HCT116 (cell line): ENCODE measurements at regions not wholly inside any gene's neighbourhood (a gene's known extent, or its start where the extent isn't known, plus 50 kb on each side); places are given as distances from the start of the nearest gene placed in this dataset.

Source experiments
- ATAC-seq: fragments of 200-7000 bp; cut with Tn5 transposase; 2 replicates; pipeline ENCODE4 v1.9.1; 2020; ENCODE audit warnings: mild to moderate bottlenecking, moderate library complexity
- BruUV-seq: library from RNA; stranded (reverse); fragments of 400-500 nt; replicated peaks from 2 replicates; lab custom pipeline; 2021; lab: Mats Ljungman, UMichigan
- CTCF ChIA-PET: fragments of 300-600 bp; sonication (Branson Sonifier 250); formaldehyde crosslinking; loops from one replicate; lab custom pipeline; 2021; ENCODE audit warnings: antibody characterized with exemption; lab: Charles Lee
- POLR2A ChIA-PET: fragments of 300-600, 350-600 bp; sonication (Branson Sonifier 250); formaldehyde crosslinking; loops from one replicate; lab custom pipeline; 2021; ENCODE audit warnings: antibody characterized with exemption; lab: Charles Lee
- RAD21 ChIA-PET, 2 experiments: fragments of 300-600 bp; sonication (Branson Sonifier 250); formaldehyde crosslinking; loops; one replicate each; lab custom pipeline; 2023; ENCODE audit warnings: low total read pairs in 2 of 2; ENCODE audit not compliant: uncharacterized antibody in 2 of 2, unreplicated experiment in 2 of 2, low non-redundant PET in 1 of 2; lab: Charles Lee
- DNase-seq: peaks from one replicate; pipeline ENCODE4 v3.0.0-alpha.2; 2010; ENCODE audit warnings: low read depth, low spot score
- H2AFZ ChIP-seq: fragments of 200-600 bp; shearing (Covaris generic), sonication (generic); 2 replicates; pipeline ENCODE4 v1.6.1; 2017; ENCODE audit warnings: low read depth, mixed run types, mixed read lengths, antibody characterized with exemption, low read length; ENCODE audit not compliant: poor library complexity, severe bottlenecking
- H3K27ac ChIP-seq: 2 replicates; pipeline ENCODE4 v1.5.1; 2012; ENCODE audit warnings: low read depth, low read length
- H3K27me3 ChIP-seq: fragments of 200-600 bp; sonication (generic); 2 replicates; pipeline ENCODE4 v1.6.1; 2016; ENCODE audit warnings: mixed run types, low read length, mixed read lengths; ENCODE audit not compliant: insufficient read depth
- H3K36me3 ChIP-seq, 2 experiments: fragments of 200-500 bp in 1 of 2; fragments of 200-600 bp in 1 of 2; sonication (Bioruptor generic) in 1 of 2; sonication (generic) in 1 of 2; 2 replicates each; pipeline versions ENCODE4 v1.5.1 to v1.6.1; 2014 to 2016; ENCODE audit warnings: low read length in 2 of 2, inconsistent platforms in 1 of 2, mixed read lengths in 1 of 2, mixed run types in 1 of 2; ENCODE audit not compliant: insufficient read depth in 2 of 2, control insufficient read depth in 1 of 2
- H3K4me1 ChIP-seq, 2 experiments: fragments of 200-600 bp in 1 of 2; sonication (generic) in 1 of 2; 2 replicates each; pipeline versions ENCODE4 v1.5.1 to v1.6.1; 2012 to 2017; ENCODE audit warnings: low read length in 2 of 2, inconsistent platforms in 1 of 2, mild to moderate bottlenecking in 1 of 2, mixed read lengths in 1 of 2, mixed run types in 1 of 2, moderate library complexity in 1 of 2; ENCODE audit not compliant: insufficient read depth in 2 of 2, control insufficient read depth in 1 of 2
- H3K4me2 ChIP-seq: fragments of 200-600 bp; sonication (generic); 2 replicates; pipeline ENCODE4 v1.6.1; 2017; ENCODE audit warnings: mixed run types, low read length, mixed read lengths
- H3K4me3 ChIP-seq, 2 experiments: fragments of 200-600 bp in 1 of 2; sonication (generic) in 1 of 2; replicated peaks in 1 of 2; 2 replicates each; pipeline ENCODE4 v1.5.1; 2011 to 2016; ENCODE audit warnings: low read length in 2 of 2, control low read depth in 1 of 2, low read depth in 1 of 2, mild to moderate bottlenecking in 1 of 2, mixed read lengths in 1 of 2, mixed run types in 1 of 2
- H3K79me2 ChIP-seq: fragments of 200-600 bp; sonication (generic); 2 replicates; pipeline ENCODE4 v1.6.1; 2017; ENCODE audit warnings: mild to moderate bottlenecking, mixed run types, low read length, moderate library complexity, mixed read lengths; ENCODE audit not compliant: insufficient read depth
- H3K9ac ChIP-seq: fragments of 200-600 bp; sonication (generic); 2 replicates; pipeline ENCODE4 v1.6.1; 2016; ENCODE audit warnings: low read length, mixed read lengths
- H3K9me2 ChIP-seq: fragments of 200-600 bp; sonication (generic), shearing (Covaris generic); 2 replicates; pipeline ENCODE4 v1.6.1; 2017; ENCODE audit warnings: mixed run types, mild to moderate bottlenecking, moderate library complexity; ENCODE audit not compliant: insufficient read depth
- H3K9me3 ChIP-seq, 2 experiments: fragments of 200-500 bp in 1 of 2; fragments of 200-600 bp in 1 of 2; sonication (Bioruptor generic) in 1 of 2; sonication (generic) in 1 of 2; 2 replicates each; pipeline ENCODE4 v1.6.1; 2014 to 2017; ENCODE audit warnings: low read length in 2 of 2, mixed read lengths in 2 of 2, inconsistent platforms in 1 of 2, low read depth in 1 of 2, mild to moderate bottlenecking in 1 of 2, mixed run types in 1 of 2, moderate library complexity in 1 of 2; ENCODE audit not compliant: control insufficient read depth in 1 of 2, insufficient read depth in 1 of 2
- H4K20me1 ChIP-seq: fragments of 200-600 bp; sonication (generic), shearing (Covaris generic); 2 replicates; pipeline ENCODE4 v1.6.1; 2017; ENCODE audit warnings: mixed run types, mild to moderate bottlenecking, moderate library complexity; ENCODE audit not compliant: insufficient read depth
- CEBPB ChIP-seq: IDR thresholded peaks from 2 replicates; pipeline ENCODE4 v1.6.1; 2012; ENCODE audit warnings: low read depth
- CTCF ChIP-seq, 3 experiments: fragments of 200-600 bp in 1 of 3; sonication (generic) in 1 of 3; IDR thresholded peaks in 2 of 3; conservative IDR thresholded peaks in 1 of 3; 2 replicates each; pipeline ENCODE4 v1.5.1; 2012 to 2017; ENCODE audit warnings: low read depth in 2 of 3, low read length in 2 of 3, antibody characterized with exemption in 1 of 3, borderline replicate concordance in 1 of 3, control low read depth in 1 of 3, mild to moderate bottlenecking in 1 of 3, mixed read lengths in 1 of 3, mixed run types in 1 of 3, moderate library complexity in 1 of 3; ENCODE audit not compliant: insufficient read depth in 1 of 3
- EZH2phosphoT487 ChIP-seq: fragments of 200-600 bp; IDR thresholded peaks from 2 replicates; pipeline ENCODE4 v1.6.1; 2018; ENCODE audit warnings: antibody characterized with exemption, borderline replicate concordance
- MAX ChIP-seq: IDR thresholded peaks from 2 replicates; pipeline ENCODE4 v1.6.1; 2012
- POLR2AphosphoS5 ChIP-seq: IDR thresholded peaks from 2 replicates; pipeline ENCODE4 v1.6.1; 2011; ENCODE audit warnings: mild to moderate bottlenecking, low read depth, low read length, moderate library complexity
- SRF ChIP-seq: IDR thresholded peaks from 2 replicates; pipeline ENCODE4 v1.6.1; 2012; ENCODE audit warnings: low read depth
- YY1 ChIP-seq: IDR thresholded peaks from 2 replicates; pipeline ENCODE4 v1.6.1; 2011; ENCODE audit warnings: low read length, low read depth, moderate library complexity, mild to moderate bottlenecking; ENCODE audit not compliant: insufficient replicate concordance; ENCODE audit errors: extremely low read depth
- ZBTB33 ChIP-seq: IDR thresholded peaks from 2 replicates; pipeline ENCODE4 v1.6.1; 2011; ENCODE audit warnings: mild to moderate bottlenecking, low read length, moderate library complexity; ENCODE audit not compliant: insufficient replicate concordance; ENCODE audit errors: extremely low read depth
- ZFX ChIP-seq: fragments of 450-650 bp; IDR thresholded peaks from 2 replicates; pipeline ENCODE4 v1.6.1; 2017
- intact Hi-C: fragments of 100-400 bp; cut with micrococcal nuclease; formaldehyde crosslinking; loops from 2 replicates; pipeline ENCODE4 v1.10.0; 2022

GRCh38 chr7:52091101-52091500, 774.5 kb upstream of the COBL start:
- BruUV-seq, result no TSS peak
- no peaks in the 10 kb centered on the region for H4K20me1 ChIP-seq
- no peak overlapping the region for H3K4me3 ChIP-seq
- ATAC-seq (no peak), DNase-seq (no peak)
- no peaks in the 10 kb centered on the region for H3K27me3 ChIP-seq
- intact Hi-C loops, result no loop called here
- H3K27ac ChIP-seq, result no peak overlapping the region
- no peaks in the 10 kb centered on the region for H3K4me1 ChIP-seq
- H3K36me3 ChIP-seq, result no peaks in the 10 kb centered on the region
- no peak overlapping the region for H3K4me2 ChIP-seq
- ChIA-PET RAD21 (no interaction called here), CTCF (no interaction called here), POLR2A (no interaction called here)
- TF ChIP-seq SRF, result no peak
- TF ChIP-seq CTCF (IDR thresholded peaks at IDR 0.05 in 2 of 3, conservative IDR thresholded peaks at IDR 0.05 in 1 of 3; ENCODE audit: borderline replicate concordance in 1 of 3, insufficient read depth in 1 of 3, low read depth in 2 of 3, low read length in 2 of 3), result no peak
- TF ChIP-seq EZH2phosphoT487, result no peak
- no peak for TF ChIP-seq ZBTB33
- no peak for TF ChIP-seq MAX
- no peak for TF ChIP-seq CEBPB
- TF ChIP-seq ZFX, result no peak
- TF ChIP-seq YY1, result no peak
- no peak for TF ChIP-seq POLR2AphosphoS5
- peaks cover 5 to 10% of the 10 kb centered on the region in 2 experiments; a peak in 2 of 4 replicates for H3K9me3 ChIP-seq
- H2AFZ ChIP-seq, result no peak overlapping the region
- no peaks in the 10 kb centered on the region for H3K79me2 ChIP-seq
- H3K9ac ChIP-seq, result no peak overlapping the region
- H3K9me2 ChIP-seq, result no peaks in the 10 kb centered on the region
